ENCODE measurements at regions not wholly inside any gene's neighbourhood (a gene's known extent, or its start where the extent isn't known, plus 50 kb on each side); places are given as distances from the start of the nearest gene placed in this dataset.

- TF ChIP-seq CTCF (IDR thresholded peaks at IDR 0.05) (no peak), ZFX (IDR thresholded peaks at IDR 0.05; ENCODE audit: borderline replicate concordance) (no peak)
These were observed 228.2 kb upstream of the KLF4 start for GRCh38 chr9:107717529-107718314.

All from 22Rv1 (cell line).